ENCODE measurements at regions not wholly inside any gene's neighbourhood (a gene's known extent, or its start where the extent isn't known, plus 50 kb on each side); places are given as distances from the start of the nearest gene placed in this dataset.

- TF ChIP-seq CTCF (IDR thresholded peaks at IDR 0.05) = no peak
- no peak for TF ChIP-seq POLR2A (IDR thresholded peaks at IDR 0.05)
These were observed 487.3 kb downstream of the BRD1 start for GRCh38 chr22:49340406-49340805.

Measured in heart left ventricle (tissue), 13 donors.